COLO668 (cell line): ENCODE measurements at regions not wholly inside any gene's neighbourhood (a gene's known extent, or its start where the extent isn't known, plus 50 kb on each side); places are given as distances from the start of the nearest gene placed in this dataset.
A peak's percentile ranks its signal among the peaks of the same experiment; 100 is the strongest.
"Not testable (repeated sequence)": the region's sequence is repeated elsewhere in the genome, so short reads cannot be mapped to it uniquely, and the experiment has no call there.

ENCODE experiments used
- DNase-seq: peaks from one replicate; lab custom pipeline; 2025; ENCODE audit not compliant: unreplicated experiment; lab: John Stamatoyannopoulos, UW

DNA sequence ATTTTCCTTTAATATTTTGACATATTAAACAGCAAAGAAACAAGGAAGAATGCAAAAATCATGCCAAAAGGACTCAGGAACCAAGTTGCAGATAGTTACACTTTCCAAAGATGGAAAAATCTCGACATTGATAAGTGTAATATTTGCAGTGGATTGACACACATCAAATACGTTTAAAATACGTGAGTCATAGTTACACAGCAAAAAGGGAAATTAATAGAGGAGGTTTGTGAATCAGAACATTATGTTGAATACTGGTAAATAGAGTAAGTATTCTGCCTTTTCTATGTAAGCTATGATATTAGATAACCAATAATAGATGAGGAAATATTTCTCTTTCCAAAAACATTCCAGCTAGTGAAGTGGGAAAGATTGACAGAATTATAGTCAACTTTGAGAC lies 1761.3 kb upstream of the IGFBP7 start:
- DNase-seq = no peak

DNA sequence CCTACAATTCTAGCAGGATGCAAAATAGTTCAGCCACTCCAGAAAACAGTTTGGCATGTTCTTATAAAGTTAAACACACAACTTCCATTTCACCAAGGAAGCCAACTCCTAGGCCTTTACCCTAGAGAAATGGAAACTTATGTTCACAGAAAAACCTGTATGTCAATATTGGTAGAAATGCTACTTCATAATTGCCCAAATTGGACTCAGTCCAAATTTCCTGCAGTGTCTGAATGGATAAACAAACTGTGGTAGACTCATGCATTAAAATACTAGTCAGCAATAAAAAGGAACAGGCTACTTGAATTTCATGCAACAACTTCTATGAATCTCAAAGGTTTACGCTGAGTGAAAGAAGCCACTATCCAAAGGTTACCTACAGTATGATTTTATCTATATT lies 1738.8 kb upstream of the IGFBP7 start:
- no peak for DNase-seq

DNA sequence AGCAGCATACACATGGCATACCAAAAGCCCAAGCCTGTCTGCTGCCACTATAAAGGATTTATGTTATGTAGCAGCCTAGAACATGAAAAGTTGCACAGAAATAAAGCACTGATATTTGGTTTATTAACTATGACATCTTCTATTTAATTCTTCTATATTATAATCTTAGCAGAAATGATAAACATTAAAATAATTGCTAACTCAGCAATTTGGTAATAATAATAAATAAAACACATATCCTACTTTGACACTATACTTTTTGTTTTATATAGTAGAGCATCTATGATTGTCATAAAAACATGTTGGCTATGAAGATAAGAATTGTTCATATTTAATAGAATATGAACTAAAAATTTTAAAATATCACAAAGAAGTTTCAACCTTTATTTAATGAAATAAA lies 1733.3 kb upstream of the IGFBP7 start:
- no peak for DNase-seq

DNA sequence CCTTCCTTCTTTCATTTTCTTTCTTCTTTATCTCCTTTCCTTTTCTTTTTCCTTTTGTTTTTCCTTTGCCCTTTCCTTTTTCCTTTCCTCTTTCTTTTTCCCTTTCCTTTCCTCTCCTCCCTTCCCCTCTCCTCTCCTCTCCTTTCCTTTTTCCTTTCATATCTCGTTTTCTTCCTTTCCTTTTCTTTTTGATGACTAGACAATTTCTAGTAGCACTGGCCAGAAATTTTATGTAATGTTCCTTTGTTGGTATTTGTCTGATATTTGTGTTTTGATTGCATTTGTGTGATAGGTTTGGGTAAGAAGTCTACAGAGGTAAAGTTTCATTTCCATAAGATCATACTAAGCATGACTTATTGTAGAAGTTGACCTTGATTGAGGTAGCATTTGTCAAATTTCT lies 1722.9 kb upstream of the IGFBP7 start:
- DNase-seq = no peak

DNA sequence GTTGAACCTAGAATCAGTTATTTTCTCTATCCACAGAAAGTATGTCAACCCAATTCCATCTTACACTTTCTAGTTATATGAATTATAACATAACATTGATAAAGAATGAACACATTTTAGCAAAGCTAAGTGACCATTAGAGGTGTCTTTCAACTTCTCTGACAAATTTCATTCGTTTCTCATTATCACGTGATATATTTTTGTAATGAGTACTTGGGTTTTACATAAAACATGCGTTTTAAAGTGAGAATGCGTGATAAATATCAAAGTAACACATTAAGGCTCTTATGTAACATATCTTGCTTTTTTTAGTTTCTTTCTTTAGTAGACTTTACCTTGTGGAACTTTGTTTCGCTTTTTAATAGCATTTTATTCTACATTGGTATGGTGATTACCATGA lies 1715.1 kb upstream of the IGFBP7 start:
- DNase-seq = no peak

DNA sequence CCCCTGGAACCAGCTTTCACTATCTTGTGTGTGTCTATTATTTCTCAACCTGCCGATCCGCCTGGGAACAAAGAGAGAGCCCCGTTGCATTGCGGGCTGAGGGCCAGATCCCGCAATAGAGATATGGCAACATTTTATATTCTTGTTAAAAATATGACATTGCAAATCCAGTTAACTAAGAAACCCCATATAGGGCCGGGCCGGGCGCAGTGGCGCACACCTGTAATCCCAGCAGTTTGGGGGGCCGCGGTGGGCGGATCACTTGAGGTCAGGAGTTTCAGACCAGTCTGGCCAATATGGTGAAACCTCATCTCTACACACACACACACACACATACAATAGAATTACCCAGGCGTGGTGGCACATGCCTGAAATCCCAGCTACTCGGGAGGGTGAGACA lies 1708.4 kb upstream of the IGFBP7 start:
- DNase-seq = not testable (repeated sequence)

DNA sequence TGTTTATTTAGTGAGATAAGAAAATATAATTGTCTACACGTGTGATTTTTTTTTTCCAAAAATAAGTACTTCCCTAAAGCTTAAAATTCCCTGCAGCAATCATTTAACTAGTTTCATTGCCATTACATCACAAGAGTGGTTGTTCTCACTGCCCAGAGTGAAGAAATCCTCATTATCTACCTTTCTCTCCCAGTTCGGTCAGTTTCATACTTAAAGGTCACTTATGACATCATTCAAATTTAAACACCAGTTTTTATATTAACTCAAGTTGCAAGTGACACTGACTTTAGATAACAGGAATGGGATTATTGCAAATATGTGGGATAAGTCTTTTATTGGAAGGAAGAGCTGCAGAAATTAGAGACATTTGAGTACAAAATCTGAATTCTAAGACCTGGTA lies 1699.8 kb upstream of the IGFBP7 start:
- no peak for DNase-seq

DNA sequence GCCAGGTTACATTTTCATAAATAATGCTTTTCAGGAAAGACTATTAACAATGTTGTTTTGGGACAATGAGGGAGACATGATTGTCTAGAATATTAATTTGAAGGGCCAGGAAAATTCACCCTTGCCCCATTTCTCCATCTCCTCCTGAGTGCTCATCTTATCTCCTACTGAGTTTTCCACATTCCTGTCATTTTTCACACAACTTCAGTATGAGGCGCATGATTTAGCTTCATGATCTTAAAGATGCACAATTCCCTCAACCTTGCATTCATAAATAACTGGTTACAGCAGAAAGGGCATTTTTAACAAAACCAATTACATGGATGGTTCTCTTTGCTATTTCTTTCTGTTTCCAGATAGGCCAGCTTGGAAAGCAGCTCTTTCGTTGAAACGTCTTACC lies 1699.2 kb upstream of the IGFBP7 start:
- no peak for DNase-seq

DNA sequence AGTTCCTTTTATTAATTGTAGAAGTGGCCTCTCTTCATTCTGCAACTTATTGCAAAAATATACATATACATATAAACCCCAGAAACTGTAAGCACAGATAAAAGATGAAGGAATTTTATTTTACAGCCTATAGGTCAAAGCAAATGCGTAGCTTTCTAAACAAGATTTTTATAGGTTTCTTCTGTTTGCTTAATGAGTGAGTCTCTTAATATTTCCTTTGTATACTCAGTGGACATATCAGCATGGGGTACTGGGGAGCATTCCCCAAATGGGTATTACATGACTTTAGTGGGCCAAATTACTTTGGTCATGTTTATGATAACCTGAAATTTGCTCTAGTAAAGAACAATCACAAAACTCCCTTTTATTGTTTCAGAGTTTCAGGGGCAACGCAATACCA lies 1698.6 kb upstream of the IGFBP7 start:
- DNase-seq = no peak

DNA sequence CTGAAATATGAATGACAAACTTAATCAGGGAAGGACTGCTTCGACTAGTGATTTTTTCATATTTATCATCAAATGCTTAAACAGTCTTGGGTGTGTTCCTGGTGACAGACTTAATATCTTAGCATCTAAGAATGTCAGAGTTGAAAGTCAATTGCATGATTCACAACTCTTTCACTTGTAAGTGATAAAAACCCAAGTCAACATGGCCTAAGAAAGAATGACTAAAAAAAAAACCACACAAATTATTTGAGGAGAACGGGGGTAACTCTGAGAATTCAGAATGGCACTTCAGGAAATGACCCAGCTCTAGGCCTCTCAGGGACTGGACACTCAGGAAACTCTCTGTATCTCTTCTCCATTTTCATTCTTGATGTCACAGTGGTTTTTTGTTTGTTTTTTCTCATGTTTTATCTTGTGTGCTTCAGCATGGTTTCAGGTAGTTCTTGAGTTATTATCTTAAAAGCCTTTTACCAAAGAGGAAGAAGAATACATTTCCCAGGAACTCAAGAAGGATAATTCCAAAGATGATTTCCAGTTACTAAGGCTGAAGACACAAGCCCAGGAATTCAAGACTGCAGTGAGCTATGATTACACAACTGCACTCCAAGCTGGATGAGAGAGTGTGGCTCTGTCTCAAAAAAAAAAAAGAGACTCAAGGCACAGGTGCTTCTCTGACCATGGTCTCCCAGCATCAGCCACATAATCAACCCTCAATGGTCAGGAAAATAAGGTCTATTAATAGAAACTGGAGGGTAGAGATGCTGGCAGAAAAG lies 1697.8 kb upstream of the IGFBP7 start:
- DNase-seq = no peak

DNA sequence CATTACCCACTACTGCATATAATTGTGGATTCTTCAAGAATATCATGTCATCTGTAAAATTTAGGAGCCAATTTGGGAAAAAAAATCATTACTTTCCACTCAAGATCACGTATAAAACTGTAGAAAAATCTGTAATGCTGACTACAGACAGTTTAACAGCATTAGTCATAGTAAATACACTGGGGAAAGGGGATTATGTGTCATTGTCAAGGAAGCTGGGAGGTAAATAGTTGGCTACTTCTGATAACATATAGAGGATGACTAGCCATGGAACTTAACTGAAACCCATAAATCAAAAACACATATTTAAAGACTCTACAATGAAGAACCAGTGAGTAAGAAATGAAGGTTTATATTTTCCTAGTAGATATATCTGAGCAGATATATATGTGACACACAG lies 1666.4 kb upstream of the IGFBP7 start:
- DNase-seq = no peak

DNA sequence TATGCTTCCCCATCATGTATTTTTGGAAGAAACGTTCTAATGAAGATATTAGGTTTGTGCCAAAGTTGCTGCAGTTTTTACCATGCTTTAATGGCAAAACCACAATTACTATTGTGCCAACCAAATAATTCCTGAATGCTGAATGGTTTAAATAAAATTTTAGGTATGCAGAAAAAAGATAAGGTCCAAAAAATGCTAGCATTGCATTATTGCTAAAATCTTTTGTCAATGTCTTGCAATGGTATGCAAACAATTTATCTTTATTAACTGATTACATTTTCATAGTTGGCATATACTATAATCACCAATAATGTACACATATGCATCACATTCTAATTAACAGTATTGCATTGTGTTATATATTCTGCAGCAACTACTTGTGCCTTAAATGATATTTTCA lies 1657.4 kb upstream of the IGFBP7 start:
- no peak for DNase-seq

DNA sequence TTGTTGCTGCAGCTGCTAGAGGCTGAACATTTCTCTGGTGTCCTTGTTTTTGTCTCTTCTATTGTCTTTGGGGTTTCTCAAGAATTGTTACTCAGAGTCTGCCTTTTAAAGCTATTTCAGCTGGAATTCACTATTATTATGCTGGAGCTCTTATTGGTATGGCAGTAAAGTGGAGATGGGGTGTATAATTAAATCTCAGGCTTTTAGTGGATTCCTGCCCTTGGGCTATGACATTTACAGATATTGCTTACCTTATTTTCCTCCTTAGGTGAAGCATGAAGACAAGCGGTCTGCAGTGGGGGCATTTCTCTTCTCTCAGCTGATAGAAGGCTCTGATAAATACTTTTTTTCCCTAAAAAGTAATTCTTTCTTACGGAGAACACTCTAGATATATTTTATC lies 1656.6 kb upstream of the IGFBP7 start:
- no peak for DNase-seq

DNA sequence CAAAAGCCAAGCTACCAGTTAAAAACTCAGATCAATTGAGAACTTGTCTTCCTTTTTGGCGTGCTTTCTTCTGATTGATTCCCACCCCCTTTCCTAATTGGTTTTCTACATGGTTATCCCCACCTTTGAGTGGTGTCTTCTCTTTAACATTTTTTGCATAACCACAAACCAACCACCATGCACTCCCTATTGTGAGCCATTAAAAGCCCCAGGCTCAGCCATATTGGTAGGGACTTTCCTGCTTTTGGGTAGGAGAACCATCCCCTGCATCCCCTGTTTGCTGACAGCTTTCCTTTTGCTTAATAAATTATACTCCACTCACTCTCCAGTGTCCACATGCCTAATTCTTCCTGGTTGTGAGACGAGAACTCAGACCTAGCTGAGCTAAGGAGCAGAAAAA lies 1651.4 kb upstream of the IGFBP7 start:
- no peak for DNase-seq

DNA sequence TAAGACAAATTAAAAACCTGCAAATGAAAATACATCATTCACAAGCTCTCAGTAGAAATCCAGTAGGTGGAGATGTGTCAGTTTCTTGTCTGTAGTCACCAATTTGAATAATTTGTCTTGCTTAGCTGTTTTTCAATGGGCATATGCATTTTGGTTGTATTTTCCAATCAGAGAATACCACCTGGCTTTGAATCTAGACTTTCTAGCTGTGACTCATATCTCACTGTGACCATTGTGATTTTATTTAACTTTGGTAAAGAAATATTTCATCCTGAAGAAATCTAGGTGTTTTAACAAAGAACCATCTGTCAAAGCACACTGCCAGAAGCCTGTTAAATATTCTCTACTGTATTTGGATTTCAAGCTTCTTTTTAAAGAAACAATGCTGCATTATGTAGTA lies 1650.6 kb upstream of the IGFBP7 start:
- DNase-seq = no peak

DNA sequence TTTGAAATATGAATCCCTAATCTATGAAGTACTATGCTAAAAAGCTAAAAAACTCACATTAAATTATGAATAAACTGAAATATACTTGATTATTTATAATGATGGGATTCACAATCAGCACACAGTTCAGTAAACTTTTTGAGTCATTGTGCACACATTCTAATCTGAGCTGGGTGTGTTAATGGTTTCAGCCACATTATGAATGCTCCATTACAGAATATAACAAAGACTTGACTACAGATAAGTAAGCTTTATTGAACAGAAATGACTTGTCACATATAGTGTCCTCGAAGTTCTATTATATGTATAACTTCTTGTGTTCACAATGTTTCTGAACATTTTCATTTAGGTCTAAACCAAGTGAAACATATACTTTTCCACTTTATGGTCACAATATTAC lies 1649.9 kb upstream of the IGFBP7 start:
- DNase-seq = no peak

DNA sequence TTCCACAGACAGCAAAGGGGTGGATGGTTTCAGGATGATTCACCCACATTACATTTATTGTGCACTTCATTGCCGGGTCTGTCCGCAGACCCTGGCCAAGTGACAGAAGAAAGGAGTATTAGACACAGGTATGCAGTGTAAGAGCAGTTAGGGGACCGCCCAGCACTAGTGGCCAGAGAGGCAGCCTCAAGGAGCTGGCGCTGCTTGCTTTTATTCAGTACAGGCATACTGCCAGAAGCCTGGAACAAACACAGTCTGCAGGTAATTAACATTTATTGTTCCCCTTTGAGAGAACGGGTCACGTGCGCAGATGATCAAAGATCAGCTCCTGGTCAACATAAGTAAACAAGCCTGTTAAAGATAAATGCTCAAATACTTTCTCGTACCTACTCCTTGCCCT lies 1639.0 kb upstream of the IGFBP7 start:
- DNase-seq = peak; percentile 17

DNA sequence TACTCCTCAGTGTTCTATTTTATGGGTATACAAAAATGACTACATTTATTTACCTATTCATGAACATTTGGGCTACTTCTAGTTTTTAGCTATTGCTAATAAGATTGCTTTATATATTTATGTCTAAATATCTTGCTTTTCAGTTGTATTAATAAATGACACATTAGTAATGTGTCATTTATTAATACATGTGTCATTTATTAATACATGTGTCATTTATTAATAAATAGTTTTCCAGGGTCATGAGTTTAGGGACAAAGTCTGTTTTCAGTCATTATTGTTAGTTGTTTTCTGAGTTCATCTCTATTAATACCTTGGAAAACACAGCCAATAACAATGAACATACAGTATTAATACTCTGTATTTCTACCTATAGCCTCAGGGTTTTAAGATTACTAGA lies 1630.7 kb upstream of the IGFBP7 start:
- DNase-seq = no peak

DNA sequence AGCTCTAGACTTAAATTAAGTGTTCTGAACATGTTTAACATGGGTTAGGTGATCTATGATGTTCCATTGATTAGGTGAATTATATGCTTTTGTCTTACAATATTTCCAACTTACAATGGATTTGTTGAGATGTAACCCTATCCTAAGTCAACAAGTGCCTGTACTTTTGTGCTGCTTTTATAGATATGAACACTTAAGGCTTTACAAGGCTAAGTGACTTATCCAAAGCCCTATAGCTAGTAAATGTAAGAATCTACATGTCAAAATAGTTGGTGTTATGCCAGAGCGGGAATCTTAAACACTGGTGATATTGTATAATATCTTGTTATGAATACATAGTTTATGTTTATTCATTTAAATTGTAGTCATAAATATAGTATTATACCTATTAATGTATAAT lies 1629.1 kb upstream of the IGFBP7 start:
- DNase-seq = no peak

DNA sequence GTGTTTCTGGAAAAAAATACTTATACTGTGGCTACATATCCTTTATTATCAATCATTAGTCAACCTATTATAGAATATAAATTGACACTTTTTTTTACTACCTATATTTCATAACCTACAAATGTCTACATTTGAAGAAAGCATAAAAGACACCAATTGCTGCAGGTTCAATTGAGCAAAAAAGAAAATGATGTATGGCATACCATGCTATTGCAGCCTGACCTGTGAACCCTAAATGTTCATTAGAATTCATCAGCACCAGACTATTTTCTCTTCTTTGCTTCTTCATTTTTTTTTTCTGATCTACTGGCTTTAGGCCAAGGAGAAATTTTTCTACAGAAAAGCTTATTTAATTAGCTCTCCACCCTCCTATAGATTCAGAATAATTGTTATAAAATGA lies 1628.2 kb upstream of the IGFBP7 start:
- no peak for DNase-seq

DNA sequence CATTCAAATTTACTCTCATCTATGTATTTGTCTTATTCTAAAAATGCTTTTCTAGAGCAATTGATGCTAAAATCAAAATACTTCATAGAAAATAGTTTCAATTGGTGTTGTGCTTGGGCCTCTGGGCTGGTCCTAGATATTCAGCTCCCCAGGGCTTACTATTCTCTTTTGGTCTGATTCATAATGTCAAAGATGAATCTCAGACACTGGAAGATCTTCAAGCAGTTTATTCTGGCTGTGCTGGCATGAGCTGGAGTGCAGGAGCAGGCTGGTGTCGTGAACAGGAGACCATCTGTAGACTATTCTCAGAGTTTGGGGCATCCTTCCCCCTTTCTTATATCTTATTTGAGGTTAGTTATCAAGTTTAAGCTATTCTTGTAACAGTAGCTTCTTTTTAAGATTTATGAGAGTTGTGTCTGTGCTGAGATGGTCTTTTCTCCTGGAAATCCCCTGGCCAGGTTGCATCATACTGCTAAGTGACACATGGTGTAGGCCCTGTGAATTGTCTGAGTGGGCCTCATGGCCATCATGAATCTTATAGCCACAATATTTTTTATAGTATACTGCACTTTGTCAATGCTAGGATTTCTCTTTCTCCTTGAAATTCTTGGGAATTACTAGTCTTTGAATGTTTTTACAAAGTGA lies 1624.0 kb upstream of the IGFBP7 start:
- DNase-seq = no peak

DNA sequence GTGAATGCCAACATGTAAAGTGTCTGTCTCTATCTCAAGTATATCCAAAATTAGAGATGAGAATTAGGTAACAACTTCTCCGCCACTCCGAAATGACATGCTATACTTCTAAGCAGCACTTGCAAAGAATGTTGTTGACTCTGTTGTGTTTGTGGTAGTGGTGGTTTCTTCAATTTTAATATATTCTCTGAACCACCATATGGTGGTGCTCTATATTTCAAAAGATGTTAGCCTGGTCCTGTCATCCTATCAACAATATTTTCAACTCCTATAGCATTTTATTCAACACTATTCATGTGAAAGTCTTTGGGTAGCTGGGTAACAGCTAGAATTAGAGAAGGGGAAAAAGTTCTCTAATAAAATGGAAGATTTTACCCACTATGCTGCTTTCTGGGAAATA lies 1622.8 kb upstream of the IGFBP7 start:
- DNase-seq = no peak

DNA sequence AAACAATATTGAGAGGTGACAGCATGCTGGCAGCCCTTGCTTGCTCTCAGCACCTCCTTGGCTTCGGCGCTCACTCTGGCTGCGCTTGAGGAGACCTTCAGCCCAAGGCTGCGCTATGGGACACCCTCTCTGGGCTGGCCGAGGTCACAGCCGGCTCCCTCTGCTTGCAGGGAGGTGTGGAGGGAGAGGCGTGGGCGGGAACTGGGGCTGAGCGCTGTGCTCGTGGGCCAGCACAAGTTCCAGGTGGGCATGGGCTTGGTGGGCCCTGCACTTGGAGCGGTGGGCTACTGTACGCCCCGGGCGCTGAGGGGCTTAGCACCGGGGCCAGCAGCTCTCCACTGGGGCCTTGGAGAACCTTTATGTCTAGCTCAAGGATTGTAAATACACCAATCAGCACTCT lies 1613.8 kb upstream of the IGFBP7 start:
- DNase-seq = no peak
